HG03066 (cell line): ENCODE measurements at regions not wholly inside any gene's neighbourhood (a gene's known extent, or its start where the extent isn't known, plus 50 kb on each side); places are given as distances from the start of the nearest gene placed in this dataset.
"Not testable (repeated sequence)": the region's sequence is repeated elsewhere in the genome, so short reads cannot be mapped to it uniquely, and the experiment has no call there.

Experiments
- ATAC-seq: cut with Tn5 transposase; IDR thresholded peaks from one replicate; pipeline ENCODE4 v1.9.1; 2021; ENCODE audit warnings: low read depth; ENCODE audit not compliant: unreplicated experiment

DNA sequence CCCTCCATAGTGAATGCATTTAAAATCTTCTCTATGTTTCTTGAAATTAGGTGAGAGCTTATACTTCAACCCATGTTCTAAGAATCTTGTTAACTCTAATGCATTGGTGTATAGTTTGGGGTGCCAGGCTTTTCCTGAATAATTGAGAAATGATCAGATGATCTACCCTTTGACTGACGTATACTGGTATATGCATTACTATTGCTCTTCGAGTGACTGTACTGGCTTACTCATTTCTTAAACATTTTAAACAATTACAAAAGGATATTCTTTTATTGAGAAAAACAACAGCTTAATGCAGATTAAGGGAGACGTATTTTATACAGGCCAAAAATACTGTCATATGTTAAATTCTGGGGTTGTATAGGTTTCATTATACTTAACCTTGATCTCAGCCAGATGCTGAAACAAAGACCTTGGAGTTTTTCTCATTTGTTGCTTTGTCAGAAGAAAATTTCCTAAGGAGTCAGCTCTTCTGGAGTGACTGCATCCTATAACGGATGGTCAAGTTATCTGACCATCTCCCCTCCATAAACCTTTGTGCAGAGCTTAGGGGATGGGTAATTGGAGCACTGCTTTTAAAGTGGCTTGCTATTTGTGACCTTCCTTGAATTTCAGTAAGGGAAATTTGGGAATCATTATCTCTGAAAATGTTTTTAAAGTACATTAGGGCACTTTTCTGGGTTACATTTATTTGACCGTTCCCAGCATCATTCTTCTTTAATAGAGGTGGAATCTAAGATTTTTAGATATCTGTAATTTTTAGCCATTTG is 507.6 kb downstream of the PCNX1 start:
- no peak for ATAC-seq

DNA sequence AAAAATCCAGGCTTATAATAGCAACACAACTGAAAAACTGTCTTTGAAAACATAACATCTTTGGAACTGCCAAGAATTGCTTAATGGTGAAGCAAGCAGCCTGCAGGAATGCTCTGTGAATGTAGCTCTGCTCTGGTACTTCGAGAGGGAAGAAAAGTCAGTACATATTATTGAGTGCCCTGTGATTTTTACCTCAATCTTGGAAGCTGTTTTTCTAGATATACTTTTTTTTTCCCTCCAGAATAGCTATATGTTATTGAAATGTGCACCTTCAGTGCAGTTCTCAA is 508.1 kb downstream of the PCNX1 start:
- ATAC-seq, result no peak

DNA sequence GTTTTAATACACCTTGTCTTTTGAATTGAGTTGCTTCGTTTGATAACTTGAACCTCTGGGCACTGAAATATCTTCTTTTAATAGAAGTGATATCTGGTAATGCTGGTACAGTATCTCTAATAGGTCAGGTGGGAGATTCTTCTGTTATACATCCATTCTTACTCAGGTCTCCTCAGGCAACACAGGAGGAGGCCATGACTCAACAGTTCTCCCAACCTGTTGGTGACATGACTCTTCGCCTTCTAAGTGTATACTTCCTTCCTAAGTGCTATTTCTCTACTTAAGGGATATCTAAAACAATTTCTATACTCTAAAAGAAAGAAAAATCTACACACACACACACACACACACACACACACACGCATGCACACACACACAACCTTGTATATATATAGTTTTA is 509.1 kb downstream of the PCNX1 start:
- no peak for ATAC-seq

DNA sequence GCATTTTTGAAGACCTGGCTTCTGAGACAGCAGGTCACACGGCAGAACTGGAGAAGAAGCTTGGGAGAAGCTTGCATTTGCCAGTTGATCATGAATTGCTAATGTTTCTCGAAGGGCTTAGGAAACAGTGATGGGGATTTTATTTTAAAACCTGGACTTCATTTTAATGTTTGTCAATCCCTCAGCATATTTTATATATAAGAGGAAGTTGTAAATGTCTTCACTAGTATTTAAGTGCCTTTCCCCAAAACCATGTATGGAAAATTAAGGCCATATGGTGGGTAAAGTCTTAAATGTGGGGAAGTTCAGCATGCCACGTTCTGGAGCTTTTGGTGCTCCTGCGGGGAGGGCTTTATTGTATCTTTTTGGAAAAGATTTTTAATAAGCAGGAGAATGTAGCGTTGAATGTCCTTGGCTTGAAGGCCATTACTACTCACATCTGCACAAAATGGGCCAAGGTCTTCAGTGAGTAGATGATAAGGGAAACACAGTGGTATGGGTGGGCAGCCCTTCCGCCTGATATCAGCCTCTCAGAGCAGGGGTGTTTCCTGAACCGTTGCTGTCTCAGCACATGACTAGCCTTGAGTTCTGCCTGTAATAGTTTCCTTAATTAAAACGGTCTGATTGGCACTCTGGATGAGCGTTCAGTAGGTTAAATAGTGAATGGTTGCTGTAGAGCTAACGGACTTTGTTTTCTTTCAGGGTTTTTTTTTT is 511.4 kb downstream of the PCNX1 start:
- ATAC-seq, result no peak

DNA sequence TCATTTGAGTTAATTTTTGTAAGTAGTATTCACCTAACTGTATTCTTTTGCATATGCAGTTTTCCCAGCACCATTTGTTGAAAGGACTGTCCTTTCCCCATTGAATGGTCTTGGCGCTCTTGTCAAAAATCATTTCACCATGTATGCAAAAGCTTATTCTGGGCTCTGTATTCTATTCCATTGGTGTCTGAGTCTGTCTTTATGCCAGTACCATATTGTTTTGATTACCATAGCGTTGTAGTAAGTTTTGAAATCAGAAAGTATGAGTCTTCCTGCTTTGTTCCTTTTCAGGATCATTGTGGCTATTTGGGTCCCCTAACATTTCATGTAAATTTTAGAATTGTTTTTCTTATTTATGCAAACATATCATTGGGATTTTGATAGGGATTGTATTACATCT is 508.7 kb upstream of the RGS6 start:
- ATAC-seq, result no peak

DNA sequence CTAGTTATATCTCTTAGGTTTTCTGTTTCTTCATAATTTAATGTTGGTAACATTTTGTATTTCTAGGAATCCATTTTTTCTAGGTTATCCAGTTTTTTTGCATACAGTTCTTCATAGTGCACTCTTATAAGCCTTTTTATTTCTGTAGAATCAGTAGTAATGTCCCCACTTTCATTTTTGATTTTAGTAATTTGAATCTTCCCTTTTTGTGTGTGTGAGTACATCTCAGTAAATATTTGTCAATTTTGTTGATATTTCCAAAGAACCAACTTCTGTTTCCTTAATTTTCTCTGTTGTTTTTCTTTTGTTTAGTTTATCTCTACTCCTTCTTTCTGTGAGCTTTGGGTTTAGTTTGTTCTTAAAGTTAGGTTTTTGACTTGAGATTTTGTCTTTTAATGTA is 507.3 kb upstream of the RGS6 start:
- ATAC-seq, result no peak

DNA sequence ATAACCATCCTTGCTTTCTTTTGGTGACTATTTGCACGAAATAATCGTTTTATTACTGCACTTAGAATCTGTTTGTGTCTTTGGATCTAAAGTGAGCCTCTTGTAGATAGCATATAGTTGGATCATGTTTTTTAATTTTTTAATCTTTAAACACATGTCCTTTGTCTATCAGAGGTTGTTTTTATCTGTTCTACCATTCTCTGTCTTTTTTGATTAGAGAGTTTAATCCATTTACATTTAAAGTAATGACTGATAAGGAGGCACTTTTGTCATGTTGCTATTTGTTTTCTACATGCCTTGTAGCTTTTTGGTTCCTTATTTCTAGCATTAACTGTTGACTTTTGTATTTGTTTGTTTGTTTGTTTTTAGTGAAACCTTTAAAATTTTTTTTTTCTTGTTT is 506.2 kb upstream of the RGS6 start:
- no peak for ATAC-seq

DNA sequence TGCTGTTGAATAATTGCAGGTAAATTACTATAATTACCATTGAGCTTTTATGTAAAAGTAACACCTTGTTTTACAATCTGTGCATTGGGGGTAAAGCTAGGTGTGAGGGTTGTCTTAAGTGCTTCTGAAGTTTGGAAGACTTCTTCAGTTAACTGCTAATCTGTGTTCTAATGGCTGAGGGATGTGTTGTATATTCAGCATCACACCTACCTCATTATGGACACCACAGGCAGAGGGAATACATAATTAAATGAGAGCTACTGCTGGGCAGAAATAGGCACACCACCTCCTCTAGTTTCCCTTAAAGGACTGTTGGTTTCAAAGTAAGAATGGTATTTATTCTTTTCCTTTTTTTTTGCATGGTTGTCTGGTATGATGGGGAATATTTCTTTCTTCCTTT is 502.3 kb upstream of the RGS6 start:
- ATAC-seq, result no peak

DNA sequence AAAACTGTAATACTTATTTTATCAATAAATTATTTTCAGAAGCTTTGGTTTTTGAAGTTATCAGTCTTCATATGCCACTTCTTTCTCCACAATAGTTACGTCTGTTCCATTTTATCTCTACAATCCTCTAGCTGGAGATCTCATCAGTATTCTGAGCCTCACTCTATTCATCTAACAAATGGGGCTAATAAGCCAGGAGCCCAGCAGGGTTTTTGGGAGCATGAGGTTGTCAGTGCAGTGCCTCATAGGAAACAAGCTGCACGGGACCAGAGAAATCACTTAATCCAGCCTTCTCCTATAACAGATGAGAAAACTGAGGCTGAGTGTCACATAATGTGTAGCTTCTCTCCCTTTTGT is 501.9 kb upstream of the RGS6 start:
- ATAC-seq, result no peak

DNA sequence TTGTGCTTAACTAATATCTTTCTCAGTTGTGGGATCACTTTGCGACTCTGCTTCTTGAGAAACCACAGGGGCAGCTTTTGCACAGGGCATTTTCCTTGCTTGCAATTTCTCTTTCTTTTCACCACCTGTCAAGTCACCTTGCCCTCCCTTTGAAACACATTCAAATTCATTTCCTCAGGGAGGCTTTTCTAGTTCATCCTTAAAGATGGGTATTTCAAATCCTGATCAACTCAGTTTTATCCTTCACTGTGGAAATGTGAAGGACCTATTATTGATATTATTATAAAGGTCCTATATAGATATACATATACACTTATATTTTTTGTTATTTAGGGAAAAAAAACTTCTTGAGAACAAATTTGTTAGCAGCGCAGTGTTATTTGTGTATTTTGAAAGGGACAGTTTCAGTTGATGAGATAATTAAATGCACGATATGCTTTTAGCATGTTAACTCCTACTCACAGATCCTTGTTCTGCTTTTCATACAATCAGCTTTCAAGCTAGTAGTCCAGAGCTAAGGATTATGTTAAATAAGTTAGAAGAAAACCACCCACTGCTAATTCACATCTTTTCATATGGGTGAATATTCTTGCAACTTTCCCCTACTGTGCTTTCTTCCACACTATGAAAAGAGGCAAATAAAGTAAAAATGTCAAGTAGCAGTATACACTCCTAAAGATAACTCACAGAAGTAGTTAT is 501.4 kb upstream of the RGS6 start:
- no peak for ATAC-seq

DNA sequence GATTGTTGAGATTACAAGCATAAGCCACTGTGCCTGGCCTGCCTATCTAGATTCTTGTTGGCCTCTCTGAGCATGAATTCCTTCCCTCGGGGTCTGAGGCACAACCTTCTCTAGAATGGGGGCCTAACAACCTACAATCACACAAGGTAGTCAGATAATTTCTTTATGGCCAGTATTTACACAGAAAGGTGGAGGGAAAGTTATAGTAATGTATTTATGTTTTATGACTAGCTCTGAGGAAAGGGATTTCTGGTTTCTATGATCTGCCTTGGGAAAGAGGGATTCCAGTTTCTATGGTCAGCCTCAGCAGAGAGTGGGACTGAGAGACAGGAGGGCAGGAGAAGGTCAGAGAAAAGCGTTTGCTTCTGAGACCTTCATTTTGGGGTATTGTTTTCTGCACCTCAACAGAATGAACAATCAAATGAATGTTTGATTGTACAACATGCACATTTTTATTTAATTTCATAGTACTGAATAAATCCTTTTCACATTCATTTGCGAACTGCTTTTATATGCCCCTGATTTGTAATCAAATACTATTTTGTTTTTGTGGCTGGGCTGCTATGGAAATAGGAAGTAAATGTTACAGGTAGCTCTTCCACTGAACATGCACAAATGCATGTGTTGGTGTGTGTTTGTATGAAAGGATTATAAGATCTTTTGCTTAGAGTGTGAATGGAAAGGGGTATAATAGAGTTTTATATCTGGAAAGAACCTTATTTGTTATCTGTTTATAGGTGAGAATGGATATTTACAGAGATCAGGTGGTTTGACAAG is 499.7 kb upstream of the RGS6 start:
- no peak for ATAC-seq

DNA sequence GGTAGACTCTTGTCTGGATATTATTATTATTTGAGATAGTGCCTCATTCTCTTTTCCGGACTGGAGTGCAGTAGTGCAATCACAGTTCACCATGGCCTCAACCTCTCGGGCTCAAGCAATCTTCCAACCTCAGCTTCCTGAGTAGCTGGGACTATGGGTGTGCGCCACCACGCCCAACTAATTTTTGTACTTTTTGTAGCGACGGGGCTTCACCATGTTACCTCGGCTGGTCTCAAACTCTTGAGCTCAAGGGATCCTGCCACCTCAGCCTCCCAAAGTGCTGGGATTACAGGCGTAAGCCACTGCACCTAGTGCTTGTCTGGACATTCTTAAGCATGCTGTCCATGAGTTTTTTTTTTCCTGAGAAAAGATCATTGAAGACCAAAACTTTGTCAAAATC is 498.9 kb upstream of the RGS6 start:
- ATAC-seq, result no peak

DNA sequence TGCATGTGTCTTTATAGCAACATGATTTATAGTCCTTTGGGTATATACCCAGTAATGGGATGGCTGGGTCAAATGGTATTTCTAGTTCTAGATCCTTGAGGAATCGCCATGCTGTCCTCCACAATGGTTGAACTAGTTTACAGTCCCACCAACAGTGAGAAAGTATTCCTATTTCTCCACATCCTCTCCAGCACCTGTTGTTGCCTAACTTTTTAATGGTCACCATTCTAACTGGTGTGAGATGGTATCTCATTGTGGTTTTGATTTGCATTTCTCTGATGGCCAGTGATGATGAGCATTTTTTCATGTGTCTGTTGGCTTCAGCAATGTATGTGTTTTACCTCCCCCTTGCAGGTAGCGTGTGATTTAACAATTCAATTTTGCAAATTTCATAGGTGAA is 496.6 kb upstream of the RGS6 start:
- ATAC-seq, result not testable (repeated sequence)

DNA sequence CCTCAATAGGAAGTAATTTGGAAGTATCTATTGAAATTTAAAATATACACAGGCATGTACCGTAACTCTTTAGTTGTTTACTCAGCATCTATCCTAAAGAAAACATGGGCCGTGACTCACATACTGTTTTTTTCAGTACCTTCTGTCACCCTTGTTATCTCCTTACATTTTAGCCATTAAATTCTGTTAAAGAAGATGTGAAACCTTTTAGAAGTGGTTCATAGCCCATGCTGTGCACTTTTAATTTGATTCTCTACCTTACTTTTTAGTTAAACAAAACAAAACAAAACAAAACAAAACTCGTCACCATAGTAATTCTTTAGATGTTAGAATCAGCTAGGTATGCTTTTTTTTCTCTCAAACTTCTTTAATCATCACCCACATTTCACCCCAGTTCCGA is 494.4 kb upstream of the RGS6 start:
- no peak for ATAC-seq

DNA sequence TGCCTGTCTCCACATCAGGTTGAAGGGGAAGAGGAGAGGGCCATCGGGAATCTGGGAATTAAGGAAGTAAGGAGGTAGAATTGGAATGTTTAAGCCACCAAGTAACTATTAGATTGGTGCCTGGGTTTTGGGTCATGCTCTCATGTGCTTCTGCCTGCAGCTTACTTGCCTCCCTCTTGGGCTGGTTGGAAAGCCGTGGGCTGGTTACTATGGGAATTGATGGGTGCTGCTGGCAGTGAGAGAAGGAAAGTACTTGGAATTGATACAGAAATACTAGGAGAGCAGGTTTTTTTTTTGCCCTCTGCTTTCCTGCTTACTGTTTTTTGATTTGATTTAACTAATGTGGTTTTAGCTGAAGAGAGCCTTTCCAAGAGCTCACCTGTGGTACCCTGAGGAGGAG is 493.5 kb upstream of the RGS6 start:
- no peak for ATAC-seq

DNA sequence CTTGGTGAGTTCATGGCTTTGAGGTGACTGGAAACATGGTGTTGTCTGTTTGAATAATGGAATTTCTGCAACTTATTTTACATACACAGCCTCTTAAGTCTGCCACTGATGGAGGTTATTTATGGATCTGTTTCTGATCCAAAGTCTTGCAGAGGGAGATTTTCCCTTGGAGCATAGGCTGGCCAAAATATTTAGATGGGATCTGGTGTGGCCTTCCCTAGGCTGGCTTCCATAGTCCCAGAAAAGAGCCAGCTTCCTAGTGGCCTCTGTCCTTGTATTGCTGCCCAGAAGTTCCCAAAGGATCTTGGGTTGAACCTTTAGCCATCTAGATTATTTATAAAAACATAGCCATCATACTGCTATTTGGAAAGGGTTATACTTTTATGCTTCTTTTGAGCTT is 491.1 kb upstream of the RGS6 start:
- no peak for ATAC-seq

DNA sequence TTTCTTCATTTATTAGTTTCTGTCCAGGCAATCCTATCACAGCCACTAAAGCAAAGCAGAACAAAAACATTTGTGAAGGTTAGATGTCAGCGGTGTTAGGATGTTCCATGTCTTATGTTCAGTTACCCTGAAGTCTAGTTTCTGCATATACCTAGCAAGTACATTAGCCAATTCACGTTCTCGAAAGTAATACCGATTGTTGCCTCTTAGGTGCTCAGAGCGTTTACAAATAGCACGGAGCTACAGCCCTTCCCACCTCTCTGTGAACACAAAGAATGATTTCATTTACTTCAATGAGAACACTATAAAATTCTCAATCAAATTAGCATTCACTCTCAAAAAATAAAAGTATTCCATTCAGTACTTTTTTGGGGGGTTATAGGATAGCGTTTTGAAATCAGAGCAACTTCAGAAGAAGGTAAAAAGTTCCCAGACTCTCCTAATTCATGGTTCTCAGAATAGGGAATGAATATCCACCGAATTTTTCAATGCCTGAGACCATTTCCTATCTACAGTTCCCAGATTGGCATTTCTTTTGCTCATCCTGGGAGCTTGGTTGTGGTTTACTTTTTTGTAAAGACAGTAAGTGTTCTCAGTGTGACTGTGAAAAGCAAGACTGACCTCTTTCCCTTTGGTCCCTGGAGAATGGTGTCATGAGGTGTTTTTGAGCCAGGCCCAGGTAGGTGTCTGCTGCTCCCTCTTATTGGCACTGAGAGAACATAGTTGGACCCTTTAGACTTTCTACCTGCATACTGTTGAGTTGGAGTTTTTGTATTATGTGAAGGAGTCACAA is 488.0 kb upstream of the RGS6 start:
- no peak for ATAC-seq

DNA sequence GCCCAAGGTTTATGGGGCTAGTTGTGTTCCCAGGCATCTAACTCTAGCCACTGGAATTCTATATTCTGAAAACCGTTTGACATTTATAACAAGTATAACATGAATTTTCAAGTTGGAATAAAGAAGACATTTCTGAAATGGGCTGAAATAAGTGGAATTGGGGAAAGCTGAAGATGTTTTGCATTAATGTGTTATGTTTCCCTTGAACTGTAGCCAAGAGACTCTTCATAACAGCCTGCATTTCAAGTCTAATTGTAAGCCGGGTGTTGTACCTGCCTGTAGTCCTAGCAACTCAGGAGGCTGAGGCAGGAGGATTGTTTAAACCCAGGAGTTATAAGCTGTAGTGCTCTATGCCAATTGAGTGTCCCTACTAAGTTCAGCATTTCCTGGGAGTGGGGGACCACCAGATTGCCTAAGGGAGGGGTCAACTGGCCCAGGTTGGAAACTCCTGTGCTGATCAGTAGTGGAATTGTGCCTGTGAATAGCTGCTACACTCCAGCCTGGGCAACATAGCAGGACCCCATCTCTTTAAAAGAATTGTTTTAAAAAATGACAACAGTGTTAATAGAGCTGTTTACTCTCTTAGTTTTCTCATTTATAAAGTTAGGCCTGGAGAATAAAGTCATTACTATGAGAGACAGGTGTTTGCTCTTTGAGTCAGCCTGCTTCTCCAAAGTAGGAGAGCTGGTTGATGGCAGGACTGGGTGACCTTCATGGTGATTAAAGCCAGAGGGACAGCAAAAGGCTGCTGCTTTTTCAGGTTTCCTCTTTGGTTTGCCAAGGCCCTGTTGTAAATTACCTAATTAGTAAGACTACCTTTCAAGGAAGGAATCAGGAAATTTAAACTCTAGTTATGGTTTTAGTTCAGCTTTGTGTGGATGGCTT is 483.6 kb upstream of the RGS6 start:
- ATAC-seq, result no peak

DNA sequence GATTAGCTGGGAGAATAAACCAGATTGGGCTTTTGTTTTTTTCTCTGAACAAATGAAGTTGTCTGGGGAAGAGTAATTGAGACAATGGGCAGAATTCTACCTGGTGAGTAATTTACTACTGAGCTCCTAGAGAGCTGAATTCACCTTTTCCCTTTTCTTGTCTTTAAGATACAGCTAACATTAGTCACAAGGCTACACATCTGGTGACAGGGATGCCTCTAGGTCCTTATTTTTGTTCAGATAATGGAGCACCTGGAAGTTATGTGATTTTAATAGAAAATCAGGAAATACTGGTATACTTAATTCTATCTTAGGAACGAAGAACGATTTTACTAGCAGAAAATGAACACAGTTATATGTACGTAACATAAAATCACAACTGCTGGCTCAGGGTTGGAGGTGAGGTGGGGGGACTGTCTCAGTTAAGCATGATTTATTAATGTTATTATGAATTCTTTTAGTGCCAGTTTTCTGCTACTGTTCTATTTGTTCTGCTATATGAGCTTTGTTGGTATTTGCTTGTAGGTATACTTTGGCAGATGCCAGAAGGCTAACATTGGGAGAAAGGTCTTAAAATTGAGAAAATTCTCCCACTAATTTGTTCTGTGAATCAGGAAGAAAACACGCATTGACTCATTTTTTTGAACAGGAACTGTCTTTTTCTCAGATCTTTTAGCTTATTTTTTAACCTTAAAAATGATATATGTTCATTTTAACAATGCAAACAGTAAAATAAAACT is 482.7 kb upstream of the RGS6 start:
- ATAC-seq, result no peak
